OCI-LY1 (cell line): ENCODE measurements at regions not wholly inside any gene's neighbourhood (a gene's known extent, or its start where the extent isn't known, plus 50 kb on each side); places are given as distances from the start of the nearest gene placed in this dataset.
A peak's percentile ranks its signal among the peaks of the same experiment; 100 is the strongest.

ENCODE experiments used
- H2AFZ ChIP-seq: fragments of 200-600 bp; sonication (generic), shearing (Covaris generic); 2 replicates; pipeline ENCODE4 v1.6.0; 2014; ENCODE audit warnings: antibody characterized with exemption, mild to moderate bottlenecking, low read length
- H3F3A ChIP-seq: fragments of 200-600 bp; sonication (generic), shearing (Covaris generic); 2 replicates; pipeline ENCODE4 v1.6.0; 2014; ENCODE audit warnings: mild to moderate bottlenecking, antibody characterized with exemption, low read length, moderate library complexity; ENCODE audit not compliant: insufficient read depth
- H3K27ac ChIP-seq: fragments of 200-600 bp; sonication (generic); 2 replicates; pipeline ENCODE4 v1.5.1; 2014; ENCODE audit warnings: low read length, mixed run types, mild to moderate bottlenecking, low read depth; ENCODE audit not compliant: poor library complexity, severe bottlenecking
- H3K27me3 ChIP-seq: fragments of 200-600 bp; sonication (generic); 2 replicates; pipeline ENCODE4 v1.6.0; 2014; ENCODE audit warnings: antibody characterized with exemption, mild to moderate bottlenecking, low read length, moderate library complexity; ENCODE audit not compliant: insufficient read depth
- H3K36me3 ChIP-seq: fragments of 200-600 bp; sonication (generic); 2 replicates; pipeline ENCODE4 v1.6.1; 2014; ENCODE audit warnings: mild to moderate bottlenecking, antibody characterized with exemption, low read length, moderate library complexity, mixed read lengths; ENCODE audit not compliant: insufficient read depth
- H3K4me1 ChIP-seq: fragments of 200-600 bp; sonication (generic); 2 replicates; pipeline ENCODE4 v1.5.1; 2014; ENCODE audit warnings: mild to moderate bottlenecking, low read length, moderate library complexity; ENCODE audit not compliant: insufficient read depth, severe bottlenecking
- H3K4me2 ChIP-seq: fragments of 200-600 bp; sonication (generic), shearing (Covaris generic); 2 replicates; pipeline ENCODE4 v1.6.1; 2014; ENCODE audit warnings: low read length
- H3K4me3 ChIP-seq: fragments of 200-600 bp; sonication (generic); 2 replicates; pipeline ENCODE4 v1.5.1; 2014; ENCODE audit warnings: low read length, low read depth, mild to moderate bottlenecking, mixed read lengths; ENCODE audit not compliant: poor library complexity, severe bottlenecking
- H3K79me2 ChIP-seq: fragments of 200-600 bp; shearing (Covaris generic); 2 replicates; pipeline ENCODE4 v1.6.1; 2016; ENCODE audit warnings: mixed run types, low read length, mixed read lengths; ENCODE audit not compliant: insufficient read depth
- H3K9ac ChIP-seq: fragments of 200-600 bp; sonication (generic), shearing (Covaris generic); 2 replicates; pipeline ENCODE4 v1.6.1; 2014; ENCODE audit warnings: mild to moderate bottlenecking, low read length, mixed read lengths
- H3K9me2 ChIP-seq: fragments of 200-600 bp; sonication (generic), shearing (Covaris generic); 2 replicates; pipeline ENCODE4 v1.6.1; 2014; ENCODE audit warnings: low read depth, mild to moderate bottlenecking, low read length, mixed read lengths
- H3K9me3 ChIP-seq: fragments of 200-600 bp; shearing (Covaris generic); 2 replicates; pipeline ENCODE4 v1.6.1; 2014; ENCODE audit warnings: low read length, mixed read lengths
- H4K20me1 ChIP-seq: fragments of 200-600 bp; sonication (generic), shearing (Covaris generic); 2 replicates; pipeline ENCODE4 v1.6.0; 2016; ENCODE audit warnings: mild to moderate bottlenecking, low read length; ENCODE audit not compliant: insufficient read depth
- EZH2 ChIP-seq: fragments of 200-600 bp; sonication (generic), shearing (Covaris generic); IDR thresholded peaks from 2 replicates; pipeline ENCODE4 v1.8.0; 2017; ENCODE audit warnings: borderline replicate concordance, mixed run types, mild to moderate bottlenecking, antibody characterized with exemption, low read length, moderate library complexity, mixed read lengths
- TF ChIP-seq, protein P1 (sequence below): fragments of 200-600 bp; sonication (generic), shearing (Covaris generic); IDR thresholded peaks from 2 replicates; pipeline ENCODE4 v1.5.1; 2017; ENCODE audit warnings: mild to moderate bottlenecking, antibody characterized with exemption, low read length, moderate library complexity, mixed read lengths

DNA sequence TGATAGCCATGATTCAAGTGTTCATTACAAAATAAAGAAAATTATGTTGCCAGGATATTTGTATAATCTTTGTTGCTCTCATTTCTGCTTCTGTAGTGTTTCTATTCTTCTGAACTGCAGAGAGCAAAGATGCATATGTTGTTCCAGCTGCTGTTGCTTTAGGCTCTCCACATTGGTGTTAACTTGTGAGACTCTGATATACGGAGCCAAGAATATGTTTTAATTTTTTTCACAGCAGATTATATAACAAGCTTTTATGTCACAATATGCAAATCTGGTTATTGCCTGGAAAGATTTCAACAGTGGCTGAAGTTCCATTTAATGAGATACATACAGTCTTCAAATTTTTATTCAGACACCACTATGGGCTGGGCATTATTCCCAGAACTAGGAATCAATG lies 655.0 kb downstream of the GRXCR1 start:
- Histone ChIP-seq H3K4me3 (no peak overlapping the region), H3K79me2 (no peaks in the 10 kb centered on the region), H3K9me2 (no peaks in the 10 kb centered on the region), H4K20me1 (no peaks in the 10 kb centered on the region), H3K27me3 (no peaks in the 10 kb centered on the region), H3K36me3 (no peaks in the 10 kb centered on the region), H3K4me2 (no peak overlapping the region), H3K4me1 (no peaks in the 10 kb centered on the region), H3F3A (no peaks in the 10 kb centered on the region), H3K9me3 (no peaks in the 10 kb centered on the region), H2AFZ (no peak overlapping the region), H3K9ac (no peak overlapping the region), H3K27ac (no peak overlapping the region)
- TF ChIP-seq, protein P1, sequence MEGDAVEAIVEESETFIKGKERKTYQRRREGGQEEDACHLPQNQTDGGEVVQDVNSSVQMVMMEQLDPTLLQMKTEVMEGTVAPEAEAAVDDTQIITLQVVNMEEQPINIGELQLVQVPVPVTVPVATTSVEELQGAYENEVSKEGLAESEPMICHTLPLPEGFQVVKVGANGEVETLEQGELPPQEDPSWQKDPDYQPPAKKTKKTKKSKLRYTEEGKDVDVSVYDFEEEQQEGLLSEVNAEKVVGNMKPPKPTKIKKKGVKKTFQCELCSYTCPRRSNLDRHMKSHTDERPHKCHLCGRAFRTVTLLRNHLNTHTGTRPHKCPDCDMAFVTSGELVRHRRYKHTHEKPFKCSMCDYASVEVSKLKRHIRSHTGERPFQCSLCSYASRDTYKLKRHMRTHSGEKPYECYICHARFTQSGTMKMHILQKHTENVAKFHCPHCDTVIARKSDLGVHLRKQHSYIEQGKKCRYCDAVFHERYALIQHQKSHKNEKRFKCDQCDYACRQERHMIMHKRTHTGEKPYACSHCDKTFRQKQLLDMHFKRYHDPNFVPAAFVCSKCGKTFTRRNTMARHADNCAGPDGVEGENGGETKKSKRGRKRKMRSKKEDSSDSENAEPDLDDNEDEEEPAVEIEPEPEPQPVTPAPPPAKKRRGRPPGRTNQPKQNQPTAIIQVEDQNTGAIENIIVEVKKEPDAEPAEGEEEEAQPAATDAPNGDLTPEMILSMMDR = no peak
- no peak for TF ChIP-seq EZH2

DNA sequence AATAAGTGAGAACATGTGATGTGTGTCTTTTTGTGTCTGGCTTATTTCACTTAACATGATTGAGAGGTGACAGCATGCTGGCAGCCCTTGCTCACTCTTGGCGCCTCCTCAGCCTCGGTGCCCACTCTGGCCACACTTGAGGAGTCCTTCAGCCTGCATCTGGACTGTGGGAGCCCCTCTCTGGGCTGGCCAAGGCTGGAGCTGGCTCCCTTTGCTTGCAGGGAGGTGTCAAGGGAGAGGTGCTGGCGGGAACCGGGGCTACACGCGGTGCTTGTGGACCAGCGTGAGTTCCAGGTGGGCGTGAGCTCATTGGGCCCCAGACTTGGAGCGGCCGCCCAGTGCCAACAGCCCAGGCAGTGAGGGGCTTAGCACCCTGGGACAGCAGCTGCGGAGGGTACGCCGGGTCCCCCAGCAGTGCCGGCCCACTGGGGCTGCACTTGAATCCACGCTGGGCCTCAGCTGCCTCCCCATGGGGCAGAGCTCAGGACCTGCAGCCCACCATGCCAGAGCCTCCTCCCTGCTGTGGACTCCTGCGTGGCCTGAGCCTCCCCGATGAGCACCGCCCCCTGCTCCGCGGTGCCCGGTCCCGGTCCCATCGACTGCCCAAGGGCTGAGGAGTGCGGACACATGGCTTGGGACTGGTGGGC lies 658.6 kb downstream of the GRXCR1 start:
- Histone ChIP-seq H3K9me3 (peaks cover 16% of the 10 kb centered on the region), H3K9ac (no peak overlapping the region), H3F3A (no peaks in the 10 kb centered on the region), H3K4me3 (no peak overlapping the region), H3K27ac (no peak overlapping the region), H3K79me2 (no peaks in the 10 kb centered on the region), H3K27me3 (no peaks in the 10 kb centered on the region), H3K36me3 (no peaks in the 10 kb centered on the region), H2AFZ (no peak overlapping the region), H3K4me1 (peaks cover 5% of the 10 kb centered on the region), H3K4me2 (no peak overlapping the region), H3K9me2 (no peaks in the 10 kb centered on the region), H4K20me1 (no peaks in the 10 kb centered on the region)
- TF ChIP-seq EZH2 = no peak
- TF ChIP-seq, protein P1 = no peak

DNA sequence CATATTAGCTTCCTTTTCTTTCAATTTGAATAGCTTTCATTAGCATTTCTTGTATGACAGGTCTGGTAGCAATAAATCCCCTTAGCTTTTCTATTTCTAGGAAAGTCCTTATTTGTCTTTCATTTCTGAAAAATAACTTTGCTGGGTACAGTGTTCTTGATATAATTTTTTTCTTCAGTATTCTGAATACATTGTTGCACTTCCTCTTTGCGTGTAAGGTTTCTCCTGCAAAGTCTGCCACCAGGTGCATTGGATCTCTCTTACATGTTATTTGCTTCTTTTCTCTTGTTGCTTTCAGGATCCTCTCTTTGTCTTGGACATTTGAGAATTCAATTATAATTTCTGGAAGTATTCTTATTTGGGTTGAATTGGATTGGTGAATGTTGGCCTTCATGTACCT lies 663.7 kb downstream of the GRXCR1 start:
- Histone ChIP-seq H3K27me3 (no peaks in the 10 kb centered on the region), H4K20me1 (no peaks in the 10 kb centered on the region), H3K4me1 (peaks cover 28% of the 10 kb centered on the region), H3F3A (no peaks in the 10 kb centered on the region), H3K27ac (peak overlapping the region; percentile 57), H3K36me3 (no peaks in the 10 kb centered on the region), H3K9ac (no peak overlapping the region), H3K9me3 (peaks cover 16% of the 10 kb centered on the region), H3K4me3 (no peak overlapping the region), H2AFZ (no peak overlapping the region), H3K79me2 (no peaks in the 10 kb centered on the region), H3K4me2 (peak overlapping the region; percentile 17; the same call in 1 of the 2 replicates), H3K9me2 (no peaks in the 10 kb centered on the region)
- TF ChIP-seq EZH2 = no peak
- TF ChIP-seq, protein P1 = no peak
